Epithelial cell of proximal tubule (primary cell): ENCODE measurements at regions not wholly inside any gene's neighbourhood (a gene's known extent, or its start where the extent isn't known, plus 50 kb on each side); places are given as distances from the start of the nearest gene placed in this dataset.

ENCODE experiments used
- DNase-seq: peaks from one replicate; pipeline ENCODE4 v3.0.0-alpha.2; 2011; ENCODE audit warnings: low read depth
- H3K4me3 ChIP-seq: 2 replicates; pipeline ENCODE4 v1.5.1; 2011; ENCODE audit warnings: low read depth, mild to moderate bottlenecking, low read length
- CTCF ChIP-seq: conservative IDR thresholded peaks from 2 replicates; pipeline ENCODE4 v1.5.1; 2012; ENCODE audit warnings: low read depth, mild to moderate bottlenecking, low read length

GRCh38 chr2:59005836-59006615, 764.9 kb upstream of the FANCL start:
- TF ChIP-seq CTCF: no peak
- DNase-seq: no peak
- H3K4me3 ChIP-seq: no peak overlapping the region

- no peak overlapping the region for H3K4me3 ChIP-seq
- TF ChIP-seq CTCF: no peak
- no peak for DNase-seq
These were observed 763.5 kb upstream of the FANCL start for GRCh38 chr2:59004621-59005020.

GRCh38 chr2:59000796-59001195, 759.7 kb upstream of the FANCL start:
- TF ChIP-seq CTCF: no peak
- no peak for DNase-seq
- no peak overlapping the region for H3K4me3 ChIP-seq

GRCh38 chr2:58992062-58992706, 751.1 kb upstream of the FANCL start:
- no peak for DNase-seq
- H3K4me3 ChIP-seq: no peak overlapping the region
- no peak for TF ChIP-seq CTCF

GRCh38 chr2:58991357-58991756, 750.2 kb upstream of the FANCL start:
- no peak for TF ChIP-seq CTCF
- no peak for DNase-seq
- no peak overlapping the region for H3K4me3 ChIP-seq

DNA sequence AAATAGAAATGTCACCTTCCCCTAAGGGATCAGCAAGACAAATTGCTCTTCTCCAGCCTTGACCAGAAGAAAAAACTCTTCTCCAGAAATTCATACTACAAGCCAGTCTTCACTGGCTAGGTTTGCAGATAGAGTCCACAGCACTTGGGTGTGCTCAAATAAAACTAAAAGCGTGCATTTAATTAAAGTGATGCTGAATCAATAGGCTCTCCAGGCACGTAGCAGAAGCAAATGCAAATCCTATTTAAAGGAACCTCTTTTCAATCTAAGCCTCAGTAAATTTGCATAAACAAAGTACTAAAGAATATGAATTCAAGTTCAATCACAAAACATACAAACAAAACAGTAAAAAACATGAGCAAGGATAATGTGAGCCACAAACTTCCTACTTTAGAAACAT, 744.4 kb upstream of the FANCL start:
- H3K4me3 ChIP-seq: no peak overlapping the region
- no peak for TF ChIP-seq CTCF
- no peak for DNase-seq

DNA sequence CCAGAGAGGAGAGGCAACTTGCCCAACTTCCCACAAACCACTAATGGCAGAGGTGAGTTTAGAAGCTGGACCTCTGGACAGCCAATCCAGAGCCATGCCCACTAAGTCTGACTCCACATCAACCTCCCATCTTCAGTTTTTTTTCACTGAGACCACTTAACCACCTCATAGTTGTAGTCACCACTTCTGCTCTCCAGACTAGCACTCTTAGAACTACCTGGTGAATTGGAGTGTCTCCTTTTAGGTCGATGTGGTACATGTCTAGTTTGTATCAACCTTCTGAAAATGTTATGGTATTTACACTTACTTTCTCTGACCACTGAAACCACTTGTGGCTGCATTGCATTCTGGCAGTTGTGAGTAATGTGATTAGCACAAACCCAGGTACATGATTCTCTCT, 743.6 kb upstream of the FANCL start:
- DNase-seq: no peak
- TF ChIP-seq CTCF: no peak
- no peak overlapping the region for H3K4me3 ChIP-seq
